ENCODE measurements at regions not wholly inside any gene's neighbourhood (a gene's known extent, or its start where the extent isn't known, plus 50 kb on each side); places are given as distances from the start of the nearest gene placed in this dataset.
"Not testable (repeated sequence)": the region's sequence is repeated elsewhere in the genome, so short reads cannot be mapped to it uniquely, and the experiment has no call there.

DNA sequence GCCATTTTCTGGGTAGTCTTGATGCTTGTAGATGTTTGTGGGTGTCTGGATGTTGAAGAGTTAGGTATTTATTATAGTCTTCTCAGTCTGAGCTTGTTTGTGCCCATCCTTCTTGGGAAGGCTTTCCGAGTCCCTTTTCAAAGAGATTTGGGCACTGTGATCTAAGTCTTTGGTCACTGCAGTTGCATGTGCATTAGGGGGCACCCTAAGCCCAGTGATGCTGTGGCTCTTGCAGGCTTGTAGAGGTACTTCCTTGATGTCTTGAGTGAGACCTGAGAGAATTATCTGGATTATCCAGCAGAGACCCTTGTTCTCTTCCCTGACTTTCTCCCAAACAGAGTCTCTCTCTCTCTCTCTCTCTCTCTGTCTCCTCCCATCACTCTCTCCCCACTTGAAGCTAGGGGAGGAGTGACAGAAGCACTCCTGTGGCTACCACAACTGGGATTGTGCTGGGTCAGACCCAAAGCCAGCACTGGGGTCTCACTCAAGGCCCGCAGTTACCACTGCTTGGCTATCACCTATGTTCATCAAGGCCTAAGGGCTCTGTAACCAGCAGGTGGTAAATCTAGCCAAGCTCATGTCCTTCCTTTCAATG is 68.5 kb downstream of the TMCO5A start:
- no peak overlapping the region for H3K4me3 ChIP-seq
- H3K4me1 ChIP-seq: no peaks in the 10 kb centered on the region
- DNase-seq (ENCODE audit: low spot score in 2 of 2): peak; percentile 18 to 66
- in situ Hi-C loops (cut with MboI; ENCODE audit: low sequenced_read_pairs): loop anchor here (10.0 kb wide), 1 partner anchor 352 kb away; no protein-coding TSS in a partner anchor
- H3K27me3 ChIP-seq (ENCODE audit: low read depth): no peaks in the 10 kb centered on the region; the same call in 1 of the 2 replicates
- no peaks in the 10 kb centered on the region; the same call in 1 of the 2 replicates for H3K9me3 ChIP-seq
- H3K36me3 ChIP-seq (replicated peaks): no peaks in the 10 kb centered on the region

DNA sequence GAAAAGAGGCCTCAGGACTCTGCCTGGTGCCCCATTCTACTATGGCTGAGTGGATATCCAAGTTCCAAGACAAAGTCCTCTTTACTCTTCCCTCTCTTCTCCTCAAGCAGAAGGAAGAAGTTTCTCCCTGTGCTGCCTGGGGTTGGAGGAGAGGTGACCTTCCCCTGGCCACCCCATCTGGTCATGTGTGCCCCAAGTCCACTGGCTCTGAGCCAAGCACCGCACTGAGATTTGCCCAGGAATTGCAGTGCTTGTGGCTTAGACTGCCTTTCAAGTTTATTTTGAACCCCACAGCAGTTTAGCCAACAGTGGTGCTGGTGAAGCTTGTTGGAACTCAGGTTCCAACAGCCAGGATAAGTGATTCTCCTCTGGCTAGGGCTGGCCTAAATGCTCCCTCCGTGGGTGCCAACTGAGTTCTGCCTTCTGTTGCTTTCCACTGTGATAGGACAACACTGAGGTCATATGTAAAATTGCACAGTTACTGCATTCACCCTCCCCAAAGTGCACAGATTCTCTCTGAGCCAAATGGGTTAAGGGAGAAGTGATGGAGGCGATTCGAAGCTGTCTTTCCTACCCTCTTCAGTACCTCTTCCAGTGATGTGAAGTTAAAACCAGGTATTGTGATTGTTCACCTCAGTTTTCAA is 69.9 kb downstream of the TMCO5A start:
- Histone ChIP-seq H3K9me3 (no peaks in the 10 kb centered on the region; the same call in 1 of the 2 replicates), H3K4me3 (no peak overlapping the region), H3K36me3 (replicated peaks) (no peaks in the 10 kb centered on the region; the same call in 1 of the 2 replicates), H3K4me1 (no peaks in the 10 kb centered on the region), H3K27me3 (ENCODE audit: low read depth) (no peaks in the 10 kb centered on the region)
- no peak for DNase-seq (ENCODE audit: low spot score in 2 of 2)
- in situ Hi-C loops (cut with MboI; ENCODE audit: low sequenced_read_pairs): loop anchor here (10.0 kb wide), 1 partner anchor 350 kb away; no protein-coding TSS in a partner anchor

DNA sequence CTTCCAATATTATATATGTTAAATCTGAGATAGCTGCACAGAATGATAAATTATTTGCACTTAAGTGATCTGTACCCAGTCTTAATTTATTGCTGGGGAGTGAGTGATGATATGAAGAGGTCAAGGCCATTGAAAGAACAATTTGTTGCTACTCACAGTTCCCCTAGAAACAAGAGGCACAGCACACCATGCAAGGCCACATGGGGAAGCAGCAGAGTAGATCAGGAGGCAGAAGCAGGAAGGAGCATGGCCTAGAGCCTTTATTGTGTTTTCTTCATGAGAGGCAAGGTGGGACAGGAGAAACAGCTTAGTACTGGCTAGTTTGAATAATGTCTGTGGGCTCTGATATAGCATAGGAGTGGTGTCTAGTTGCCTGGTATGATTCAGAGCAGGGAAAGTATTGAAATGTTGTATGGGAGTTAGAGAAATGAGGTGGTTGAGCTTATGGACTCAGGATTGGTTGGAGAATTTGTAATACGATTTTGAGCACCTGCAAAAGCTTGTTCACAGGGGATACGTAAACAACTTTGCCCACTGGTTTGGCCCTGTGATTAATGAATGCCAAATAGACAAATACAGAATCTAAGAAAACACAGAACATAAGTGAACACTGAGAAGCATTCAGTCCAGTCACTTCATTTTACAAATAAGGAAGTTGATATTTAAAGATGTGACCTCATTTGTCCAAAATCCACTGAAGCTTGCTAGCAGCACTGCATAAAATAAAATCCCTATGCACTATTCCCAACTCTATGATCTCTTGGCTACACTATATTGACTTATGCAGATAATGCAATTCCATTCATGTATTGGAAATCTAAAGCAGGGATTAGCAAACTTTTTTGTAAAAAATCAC is 71.7 kb downstream of the TMCO5A start:
- Histone ChIP-seq H3K36me3 (replicated peaks) (no peaks in the 10 kb centered on the region; the same call in 1 of the 2 replicates), H3K9me3 (no peaks in the 10 kb centered on the region; the same call in 1 of the 2 replicates), H3K4me1 (no peaks in the 10 kb centered on the region), H3K27me3 (ENCODE audit: low read depth) (no peaks in the 10 kb centered on the region), H3K4me3 (no peak overlapping the region)
- in situ Hi-C loops (cut with MboI; ENCODE audit: low sequenced_read_pairs): loop anchor here (10.0 kb wide), 1 partner anchor 349 kb away; no protein-coding TSS in a partner anchor
- DNase-seq (ENCODE audit: low spot score in 2 of 2): no peak

DNA sequence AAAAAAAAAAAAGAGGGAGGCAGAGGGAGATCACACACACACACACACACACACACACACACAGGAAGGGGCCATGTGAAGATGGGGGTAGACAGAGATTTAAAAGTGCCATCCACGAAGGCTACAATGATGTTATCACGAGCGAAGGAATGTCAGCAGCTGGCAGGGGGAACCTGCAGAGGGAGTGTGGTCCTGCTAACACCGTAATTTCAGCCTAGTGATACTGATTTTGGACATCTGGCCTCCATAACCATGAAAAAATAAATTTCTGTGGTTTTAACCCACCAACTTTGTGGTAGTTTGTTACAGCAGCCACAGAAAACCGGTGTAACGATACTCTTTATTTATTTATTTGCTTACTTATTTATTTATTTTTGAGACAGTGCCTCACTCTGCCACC is 76.0 kb downstream of the TMCO5A start:
- H3K27me3 ChIP-seq (ENCODE audit: low read depth): no peaks in the 10 kb centered on the region
- no peak for DNase-seq (ENCODE audit: low spot score in 2 of 2)
- in situ Hi-C loops (cut with MboI; ENCODE audit: low sequenced_read_pairs): no loop called here
- H3K4me1 ChIP-seq: no peaks in the 10 kb centered on the region
- H3K36me3 ChIP-seq (replicated peaks): no peaks in the 10 kb centered on the region; the same call in 1 of the 2 replicates
- H3K4me3 ChIP-seq: no peak overlapping the region
- no peaks in the 10 kb centered on the region for H3K9me3 ChIP-seq

DNA sequence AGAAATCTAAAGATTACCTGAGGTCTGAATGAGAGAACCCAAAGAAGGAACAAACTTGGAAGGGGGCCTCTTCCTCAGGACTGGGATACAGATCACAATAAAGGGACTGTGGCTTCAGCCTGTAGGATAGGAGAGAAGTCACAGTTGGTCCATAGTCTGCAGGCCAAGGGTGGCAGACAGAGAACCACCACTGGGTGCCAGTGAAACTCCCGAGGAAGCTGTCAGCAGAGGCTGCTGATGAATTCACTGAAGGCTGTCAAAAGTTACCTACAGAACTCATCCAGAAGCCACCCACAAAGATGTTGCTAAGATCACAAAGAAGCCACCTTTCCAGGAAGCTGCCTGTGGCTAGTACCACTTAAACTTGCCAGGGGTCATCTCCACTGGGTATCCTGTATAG is 78.5 kb downstream of the TMCO5A start:
- no peaks in the 10 kb centered on the region for H3K27me3 ChIP-seq (ENCODE audit: low read depth)
- no peak overlapping the region for H3K4me3 ChIP-seq
- no peaks in the 10 kb centered on the region for H3K9me3 ChIP-seq
- in situ Hi-C loops (cut with MboI; ENCODE audit: low sequenced_read_pairs): no loop called here
- H3K4me1 ChIP-seq: no peaks in the 10 kb centered on the region
- H3K36me3 ChIP-seq (replicated peaks): no peaks in the 10 kb centered on the region; the same call in 1 of the 2 replicates
- DNase-seq (ENCODE audit: low spot score in 2 of 2): no peak

DNA sequence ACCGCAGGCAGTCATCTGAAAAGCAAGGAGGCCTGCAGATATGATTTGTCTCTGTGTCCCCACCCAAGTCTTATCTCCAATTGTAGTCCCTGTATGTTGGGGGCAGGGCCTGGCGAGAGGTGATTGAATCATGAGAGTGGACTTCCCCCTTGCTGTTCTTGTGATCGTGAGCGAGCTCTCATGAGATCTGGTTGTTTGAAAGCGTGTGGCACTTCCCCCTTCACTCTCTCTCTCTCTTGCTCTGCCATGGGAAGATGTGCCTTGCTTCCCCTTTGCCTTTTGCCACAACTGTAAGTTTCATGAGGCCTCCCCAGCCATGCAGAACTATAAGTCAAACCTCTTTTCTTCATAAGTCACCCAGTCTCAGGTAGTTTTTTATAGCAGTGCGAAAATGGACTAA is 83.3 kb downstream of the TMCO5A start:
- no peak for DNase-seq (ENCODE audit: low spot score in 2 of 2)
- Histone ChIP-seq H3K9me3 (no peaks in the 10 kb centered on the region), H3K4me1 (no peaks in the 10 kb centered on the region), H3K27me3 (ENCODE audit: low read depth) (no peaks in the 10 kb centered on the region), H3K36me3 (replicated peaks) (no peaks in the 10 kb centered on the region), H3K4me3 (no peak overlapping the region)
- in situ Hi-C loops (cut with MboI; ENCODE audit: low sequenced_read_pairs): no loop called here

DNA sequence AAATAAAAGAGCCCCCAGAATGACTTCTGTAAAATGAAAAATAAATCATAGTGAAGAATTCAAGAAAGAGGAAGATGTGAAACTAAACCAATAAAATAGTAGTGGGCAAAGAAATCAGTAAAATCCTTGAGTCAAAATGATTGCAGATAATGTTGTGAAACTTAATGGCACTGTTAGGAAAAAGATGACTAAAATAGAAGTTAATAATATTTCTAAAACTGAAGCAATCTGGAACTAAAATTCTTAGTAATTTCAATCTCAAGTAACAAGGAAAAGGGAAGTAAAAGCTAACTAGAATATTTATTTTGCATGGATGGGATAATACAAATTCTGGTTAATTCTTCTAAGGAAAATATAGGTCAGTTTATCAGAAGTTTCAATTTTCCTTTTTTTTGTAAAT is 84.6 kb downstream of the TMCO5A start:
- no peaks in the 10 kb centered on the region for H3K9me3 ChIP-seq

DNA sequence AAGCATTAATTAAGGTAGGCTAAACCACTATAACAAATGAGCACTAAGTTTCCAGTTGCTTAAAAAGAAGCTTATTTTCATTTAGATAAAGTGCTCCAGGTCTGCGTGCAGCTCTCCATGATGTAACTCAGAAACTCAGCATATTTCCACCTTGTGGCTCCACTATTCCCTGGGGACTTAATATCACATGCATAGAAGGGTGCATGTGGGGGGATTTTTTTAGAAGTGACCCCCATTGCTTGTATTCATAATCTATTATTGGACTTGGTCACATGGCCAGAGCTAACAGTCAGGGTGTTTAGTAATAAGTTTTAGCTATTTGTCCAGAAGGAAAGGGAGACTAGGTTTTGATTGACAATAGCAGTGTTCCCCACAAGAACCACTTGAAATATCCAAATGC is 86.8 kb downstream of the TMCO5A start:
- Histone ChIP-seq H3K27me3 (ENCODE audit: low read depth) (no peaks in the 10 kb centered on the region), H3K9me3 (no peaks in the 10 kb centered on the region), H3K4me1 (no peaks in the 10 kb centered on the region), H3K36me3 (replicated peaks) (no peaks in the 10 kb centered on the region), H3K4me3 (no peak overlapping the region)
- no peak for DNase-seq (ENCODE audit: low spot score in 2 of 2)
- in situ Hi-C loops (cut with MboI; ENCODE audit: low sequenced_read_pairs): no loop called here

More for the DNA sequence above, 84.6 kb downstream of the TMCO5A start:
- no peaks in the 10 kb centered on the region for H3K36me3 ChIP-seq (replicated peaks)
- no peaks in the 10 kb centered on the region for H3K4me1 ChIP-seq
- in situ Hi-C loops (cut with MboI; ENCODE audit: low sequenced_read_pairs): no loop called here
- no peak for DNase-seq (ENCODE audit: low spot score in 2 of 2)
- H3K27me3 ChIP-seq (ENCODE audit: low read depth): no peaks in the 10 kb centered on the region
- H3K4me3 ChIP-seq: no peak overlapping the region

DNA sequence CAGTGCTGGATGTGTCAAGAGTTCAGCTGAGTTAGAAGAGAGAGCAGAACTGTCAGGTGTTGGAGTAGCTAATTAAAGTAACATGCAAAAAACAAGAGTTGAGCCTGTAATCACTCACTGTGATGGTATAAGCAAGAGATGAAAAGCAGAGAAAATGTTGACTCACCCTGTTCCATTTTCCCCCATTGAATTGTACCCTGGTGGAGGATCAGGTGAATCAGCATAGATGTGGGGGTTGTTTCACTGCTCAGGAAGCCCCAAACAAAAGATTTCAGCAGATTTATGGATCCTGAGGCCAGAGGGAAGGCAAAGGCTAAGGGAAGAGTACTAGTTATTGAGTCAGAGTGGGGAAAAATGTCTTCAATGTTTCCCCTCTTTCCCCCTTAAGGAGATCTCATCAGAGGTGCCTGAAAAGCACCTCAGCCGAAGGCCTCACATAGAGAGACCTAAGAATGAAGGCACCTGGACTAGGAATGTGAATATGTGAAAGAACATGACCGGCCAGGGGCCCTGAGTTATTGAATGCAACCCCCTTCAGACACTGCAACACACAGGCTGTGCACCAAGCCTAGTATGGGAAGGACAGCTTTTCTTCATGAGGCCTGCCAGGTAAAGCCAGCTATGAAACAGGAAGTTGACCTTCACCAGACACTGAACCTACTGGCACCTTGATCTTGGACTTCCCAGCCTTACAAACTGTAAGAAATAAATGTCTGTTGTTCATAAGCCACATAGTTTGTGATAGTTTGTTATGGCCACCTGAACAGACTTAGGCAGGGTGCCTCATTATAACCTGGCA is 90.1 kb downstream of the TMCO5A start:
- DNase-seq (ENCODE audit: low spot score in 2 of 2): no peak
- Histone ChIP-seq H3K4me1 (no peaks in the 10 kb centered on the region), H3K36me3 (replicated peaks) (no peaks in the 10 kb centered on the region), H3K9me3 (no peaks in the 10 kb centered on the region), H3K27me3 (ENCODE audit: low read depth) (no peaks in the 10 kb centered on the region), H3K4me3 (no peak overlapping the region)
- in situ Hi-C loops (cut with MboI; ENCODE audit: low sequenced_read_pairs): no loop called here

DNA sequence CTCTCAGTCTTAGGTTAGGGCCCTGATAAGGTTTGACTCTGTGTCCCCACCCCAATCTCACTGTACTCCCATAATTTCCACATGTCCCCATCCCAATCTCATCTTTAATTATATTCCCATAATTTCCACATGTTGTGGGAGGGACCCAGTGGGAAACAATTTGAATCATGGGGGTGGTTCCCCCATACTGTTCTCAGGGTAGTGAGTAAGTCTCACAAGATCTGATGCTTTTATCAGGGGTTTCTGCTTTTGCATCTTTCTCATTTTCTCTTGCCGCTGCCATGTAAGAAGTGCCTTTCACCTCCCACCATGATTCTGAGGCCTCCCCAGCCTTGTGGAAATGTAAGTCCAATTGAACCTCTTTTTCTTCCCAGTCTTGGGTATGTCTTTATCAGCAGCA is 91.2 kb downstream of the TMCO5A start:
- H3K4me1 ChIP-seq; H3K36me3 ChIP-seq (replicated peaks); DNase-seq (ENCODE audit: low spot score in 2 of 2); H3K4me3 ChIP-seq; H3K9me3 ChIP-seq; in situ Hi-C loops (cut with MboI; ENCODE audit: low sequenced_read_pairs); H3K27me3 ChIP-seq (ENCODE audit: low read depth): not testable (repeated sequence)

DNA sequence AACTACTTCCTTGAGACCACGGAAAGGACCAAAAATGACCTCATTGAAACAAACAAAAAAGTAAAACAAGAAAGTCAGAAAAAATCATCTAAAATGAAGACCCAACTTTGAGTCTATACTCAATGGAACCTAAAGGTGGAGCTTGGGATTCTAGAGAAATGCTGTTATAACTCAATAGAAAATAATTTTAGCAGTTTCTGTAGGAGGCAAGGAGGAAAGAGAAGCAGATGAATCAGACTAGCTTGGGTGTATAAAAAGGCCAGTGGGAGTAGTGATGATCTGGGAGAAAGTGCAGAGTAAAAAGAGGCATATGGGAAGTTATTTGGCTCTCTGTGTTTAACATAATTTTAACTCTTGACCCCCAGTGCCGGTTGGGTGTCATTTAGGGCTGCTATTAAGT is 94.4 kb downstream of the TMCO5A start:
- no peaks in the 10 kb centered on the region for H3K36me3 ChIP-seq (replicated peaks)
- in situ Hi-C loops (cut with MboI; ENCODE audit: low sequenced_read_pairs): no loop called here
- no peak overlapping the region for H3K4me3 ChIP-seq

DNA sequence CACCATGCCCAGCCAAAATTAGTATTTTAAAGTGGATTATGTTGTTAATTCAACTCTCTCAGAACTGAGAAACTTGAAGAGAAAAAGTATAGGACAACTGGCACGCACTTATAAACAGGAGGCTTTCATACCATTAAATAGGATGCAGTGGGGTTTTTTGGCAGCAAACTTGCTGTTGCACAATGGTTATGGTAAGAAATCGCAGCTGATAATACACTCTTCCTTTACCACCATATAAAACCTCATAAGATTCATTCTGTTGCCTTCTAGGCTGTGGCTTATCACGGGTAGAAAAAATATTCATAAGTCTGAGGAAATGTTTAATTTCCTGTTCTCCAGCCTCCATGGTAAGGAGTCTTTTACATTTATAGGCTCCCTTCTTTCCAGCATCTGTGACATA is 95.3 kb downstream of the TMCO5A start:
- 0 out of 2 replicates have a peak, but pooled peaks cover 3% of the 10 kb centered on the region for H3K27me3 ChIP-seq (ENCODE audit: low read depth)
- H3K36me3 ChIP-seq (replicated peaks): no peaks in the 10 kb centered on the region
- no peaks in the 10 kb centered on the region for H3K9me3 ChIP-seq
- no peak for DNase-seq (ENCODE audit: low spot score in 2 of 2)
- in situ Hi-C loops (cut with MboI; ENCODE audit: low sequenced_read_pairs): no loop called here
- no peak overlapping the region for H3K4me3 ChIP-seq
- no peaks in the 10 kb centered on the region for H3K4me1 ChIP-seq

More for the DNA sequence above, 94.4 kb downstream of the TMCO5A start:
- Histone ChIP-seq H3K9me3 (no peaks in the 10 kb centered on the region), H3K4me1 (no peaks in the 10 kb centered on the region), H3K27me3 (ENCODE audit: low read depth) (0 out of 2 replicates have a peak, but pooled peaks cover 3% of the 10 kb centered on the region)
- no peak for DNase-seq (ENCODE audit: low spot score in 2 of 2)

DNA sequence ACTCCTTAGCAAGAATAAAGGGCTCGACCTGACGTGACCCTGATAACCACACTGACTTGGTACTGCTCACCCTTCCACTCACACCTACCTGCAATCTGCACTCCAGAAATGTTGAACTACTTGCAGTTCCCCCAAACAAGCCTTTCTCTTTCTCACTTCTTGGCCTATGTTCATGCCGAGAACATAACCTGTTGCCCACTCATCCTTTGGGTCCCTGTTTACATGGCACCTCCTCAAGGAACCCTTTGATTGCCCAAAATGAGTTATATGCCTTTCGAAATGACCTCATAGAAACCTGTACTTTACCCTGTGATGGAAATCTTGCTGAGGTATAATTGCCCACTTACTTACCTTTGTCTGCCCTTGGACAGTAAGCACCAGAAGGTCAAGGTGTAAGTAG is 96.2 kb downstream of the TMCO5A start:
- no peaks in the 10 kb centered on the region for H3K4me1 ChIP-seq
- no peaks in the 10 kb centered on the region for H3K36me3 ChIP-seq (replicated peaks)
- no peaks in the 10 kb centered on the region for H3K9me3 ChIP-seq
- in situ Hi-C loops (cut with MboI; ENCODE audit: low sequenced_read_pairs): no loop called here
- 0 out of 2 replicates have a peak, but pooled peaks cover 3% of the 10 kb centered on the region for H3K27me3 ChIP-seq (ENCODE audit: low read depth)
- no peak overlapping the region for H3K4me3 ChIP-seq
- no peak for DNase-seq (ENCODE audit: low spot score in 2 of 2)

All from HAP-1 (cell line).